SK-N-SH treated with all-trans-retinoic acid at 6 μM for 48 hours (cell line): ENCODE measurements at regions not wholly inside any gene's neighbourhood (a gene's known extent, or its start where the extent isn't known, plus 50 kb on each side); places are given as distances from the start of the nearest gene placed in this dataset.

ENCODE experiments used
- ARNTL ChIP-seq: fragments of 450-650 bp; formaldehyde crosslinking; IDR thresholded peaks from 2 replicates; pipeline ENCODE4 v1.5.0; 2020; ENCODE audit warnings: low read depth, mild to moderate bottlenecking, moderate library complexity, borderline replicate concordance
- CREB5 ChIP-seq: fragments of 250-450 bp; sonication (Bioruptor Pico); IDR thresholded peaks from 2 replicates; pipeline ENCODE4 v1.5.1; 2020; ENCODE audit warnings: low read depth, mild to moderate bottlenecking, moderate library complexity
- GLIS3 ChIP-seq: fragments of 250-450 bp; sonication (Bioruptor Pico); IDR thresholded peaks from 2 replicates; pipeline ENCODE4 v1.5.0; 2020; ENCODE audit warnings: mild to moderate bottlenecking, moderate library complexity
- ISL1 ChIP-seq: fragments of 250-450 bp; sonication (Bioruptor Pico); IDR thresholded peaks from 2 replicates; pipeline ENCODE4 v2.1.2; 2022; ENCODE audit warnings: mild to moderate bottlenecking, moderate library complexity
- OSR1 ChIP-seq: fragments of 250-450 bp; sonication (Bioruptor Pico); IDR thresholded peaks from 2 replicates; pipeline ENCODE4 v1.8.0; 2022; ENCODE audit warnings: moderate library complexity, mild to moderate bottlenecking, inconsistent platforms
- TCF4 ChIP-seq: fragments of 250-450 bp; sonication (Bioruptor Pico); IDR thresholded peaks from 2 replicates; pipeline ENCODE4 v1.8.0; 2021; ENCODE audit warnings: mild to moderate bottlenecking, moderate library complexity, borderline replicate concordance
- ZC3H10 ChIP-seq: fragments of 250-450 bp; sonication (Bioruptor Pico); IDR thresholded peaks from 2 replicates; pipeline ENCODE4 v1.5.1; 2021; ENCODE audit warnings: mild to moderate bottlenecking, moderate library complexity
- ZFP3 ChIP-seq: fragments of 250-450 bp; sonication (Bioruptor Pico); IDR thresholded peaks from 2 replicates; pipeline ENCODE4 v1.5.0; 2020; ENCODE audit warnings: mild to moderate bottlenecking, moderate library complexity
- ZFP30 ChIP-seq: fragments of 450-650 bp; formaldehyde crosslinking; IDR thresholded peaks from 2 replicates; pipeline ENCODE4 v1.5.0; 2022; ENCODE audit warnings: mild to moderate bottlenecking, moderate library complexity
- ZNF565 ChIP-seq: fragments of 450-650 bp; formaldehyde crosslinking; conservative IDR thresholded peaks from 2 replicates; pipeline ENCODE4 v1.5.0; 2020; ENCODE audit warnings: low read depth, mild to moderate bottlenecking, moderate library complexity
- ZNF70 ChIP-seq: fragments of 450-650 bp; formaldehyde crosslinking; IDR thresholded peaks from 2 replicates; pipeline ENCODE4 v1.5.0; 2020; ENCODE audit warnings: mild to moderate bottlenecking, moderate library complexity
- ZNF8 ChIP-seq: fragments of 450-650 bp; formaldehyde crosslinking; IDR thresholded peaks from 2 replicates; pipeline ENCODE4 v1.5.0; 2020; ENCODE audit warnings: mild to moderate bottlenecking, moderate library complexity
- TF ChIP-seq, protein P1 (sequence below): fragments of 250-450 bp; sonication (Bioruptor Pico); IDR thresholded peaks from 2 replicates; pipeline ENCODE4 v1.8.0; 2021; ENCODE audit warnings: low read depth, mild to moderate bottlenecking, moderate library complexity, borderline replicate concordance
- TF ChIP-seq, protein P2 (sequence below): fragments of 250-450 bp; sonication (Bioruptor Pico); IDR thresholded peaks from 2 replicates; pipeline ENCODE4 v1.5.0; 2020; ENCODE audit warnings: mild to moderate bottlenecking, moderate library complexity

- TF ChIP-seq GLIS3 (CRISPR knock-in tag) (no peak), ZFP30 (CRISPR knock-in tag) (no peak), ISL1 (no peak), ZNF70 (no peak), ARNTL (CRISPR knock-in tag) (no peak), CREB5 (no peak), ZNF565 (CRISPR knock-in tag) (no peak), ZFP3 (CRISPR knock-in tag) (no peak), TCF4 (CRISPR knock-in tag) (no peak), OSR1 (CRISPR knock-in tag) (no peak), ZC3H10 (CRISPR knock-in tag) (no peak), ZNF8 (CRISPR knock-in tag) (no peak)
- TF ChIP-seq, protein P1, sequence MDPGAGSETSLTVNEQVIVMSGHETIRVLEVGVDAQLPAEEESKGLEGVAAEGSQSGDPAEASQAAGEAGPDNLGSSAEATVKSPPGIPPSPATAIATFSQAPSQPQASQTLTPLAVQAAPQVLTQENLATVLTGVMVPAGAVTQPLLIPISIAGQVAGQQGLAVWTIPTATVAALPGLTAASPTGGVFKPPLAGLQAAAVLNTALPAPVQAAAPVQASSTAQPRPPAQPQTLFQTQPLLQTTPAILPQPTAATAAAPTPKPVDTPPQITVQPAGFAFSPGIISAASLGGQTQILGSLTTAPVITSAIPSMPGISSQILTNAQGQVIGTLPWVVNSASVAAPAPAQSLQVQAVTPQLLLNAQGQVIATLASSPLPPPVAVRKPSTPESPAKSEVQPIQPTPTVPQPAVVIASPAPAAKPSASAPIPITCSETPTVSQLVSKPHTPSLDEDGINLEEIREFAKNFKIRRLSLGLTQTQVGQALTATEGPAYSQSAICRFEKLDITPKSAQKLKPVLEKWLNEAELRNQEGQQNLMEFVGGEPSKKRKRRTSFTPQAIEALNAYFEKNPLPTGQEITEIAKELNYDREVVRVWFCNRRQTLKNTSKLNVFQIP (CRISPR knock-in tag) = no peak
- TF ChIP-seq, protein P2, sequence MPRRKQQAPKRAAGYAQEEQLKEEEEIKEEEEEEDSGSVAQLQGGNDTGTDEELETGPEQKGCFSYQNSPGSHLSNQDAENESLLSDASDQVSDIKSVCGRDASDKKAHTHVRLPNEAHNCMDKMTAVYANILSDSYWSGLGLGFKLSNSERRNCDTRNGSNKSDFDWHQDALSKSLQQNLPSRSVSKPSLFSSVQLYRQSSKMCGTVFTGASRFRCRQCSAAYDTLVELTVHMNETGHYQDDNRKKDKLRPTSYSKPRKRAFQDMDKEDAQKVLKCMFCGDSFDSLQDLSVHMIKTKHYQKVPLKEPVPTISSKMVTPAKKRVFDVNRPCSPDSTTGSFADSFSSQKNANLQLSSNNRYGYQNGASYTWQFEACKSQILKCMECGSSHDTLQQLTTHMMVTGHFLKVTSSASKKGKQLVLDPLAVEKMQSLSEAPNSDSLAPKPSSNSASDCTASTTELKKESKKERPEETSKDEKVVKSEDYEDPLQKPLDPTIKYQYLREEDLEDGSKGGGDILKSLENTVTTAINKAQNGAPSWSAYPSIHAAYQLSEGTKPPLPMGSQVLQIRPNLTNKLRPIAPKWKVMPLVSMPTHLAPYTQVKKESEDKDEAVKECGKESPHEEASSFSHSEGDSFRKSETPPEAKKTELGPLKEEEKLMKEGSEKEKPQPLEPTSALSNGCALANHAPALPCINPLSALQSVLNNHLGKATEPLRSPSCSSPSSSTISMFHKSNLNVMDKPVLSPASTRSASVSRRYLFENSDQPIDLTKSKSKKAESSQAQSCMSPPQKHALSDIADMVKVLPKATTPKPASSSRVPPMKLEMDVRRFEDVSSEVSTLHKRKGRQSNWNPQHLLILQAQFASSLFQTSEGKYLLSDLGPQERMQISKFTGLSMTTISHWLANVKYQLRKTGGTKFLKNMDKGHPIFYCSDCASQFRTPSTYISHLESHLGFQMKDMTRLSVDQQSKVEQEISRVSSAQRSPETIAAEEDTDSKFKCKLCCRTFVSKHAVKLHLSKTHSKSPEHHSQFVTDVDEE = no peak
Measured at GRCh38 chr6:3535033-3535775, 78.4 kb upstream of the SLC22A23 start.
